ENCODE measurements at regions not wholly inside any gene's neighbourhood (a gene's known extent, or its start where the extent isn't known, plus 50 kb on each side); places are given as distances from the start of the nearest gene placed in this dataset.

DNA sequence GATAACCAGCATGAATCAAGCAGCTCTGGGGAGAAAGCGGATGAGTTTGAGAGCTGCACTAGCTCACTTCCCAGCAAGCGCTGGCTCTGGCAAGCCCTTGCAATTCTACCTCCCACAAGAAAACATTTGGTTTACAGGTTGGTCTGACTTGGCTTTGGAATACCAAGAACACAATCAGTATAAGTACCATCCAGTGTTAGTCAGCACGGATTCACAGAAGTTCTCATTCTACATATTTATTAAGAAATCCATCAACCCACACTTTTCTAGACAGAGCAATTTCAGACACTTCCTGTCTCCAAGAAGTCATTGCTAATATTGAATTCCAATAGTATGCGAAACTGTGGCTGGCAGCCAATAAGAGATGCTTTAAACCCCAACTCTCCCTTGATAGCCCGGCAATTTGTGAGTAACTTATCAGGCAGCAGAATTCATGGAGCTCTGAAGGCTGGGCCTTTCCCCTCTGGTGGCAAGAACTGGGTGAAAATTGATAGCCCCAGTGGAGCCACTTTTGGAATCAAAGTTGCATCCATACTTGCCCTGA, 59.4 kb upstream of the WASF3 start:
- H3K27me3 Mint-ChIP-seq: peaks cover 6% of the 10 kb centered on the region
- H3K9me3 Mint-ChIP-seq: no peaks in the 10 kb centered on the region
- peaks cover 9% of the 10 kb centered on the region for H3K4me1 Mint-ChIP-seq
- no peak overlapping the region for H3K4me3 Mint-ChIP-seq
- no peak for DNase-seq
- H3K27ac Mint-ChIP-seq: no peak overlapping the region
- H3K36me3 Mint-ChIP-seq: no peaks in the 10 kb centered on the region

DNA sequence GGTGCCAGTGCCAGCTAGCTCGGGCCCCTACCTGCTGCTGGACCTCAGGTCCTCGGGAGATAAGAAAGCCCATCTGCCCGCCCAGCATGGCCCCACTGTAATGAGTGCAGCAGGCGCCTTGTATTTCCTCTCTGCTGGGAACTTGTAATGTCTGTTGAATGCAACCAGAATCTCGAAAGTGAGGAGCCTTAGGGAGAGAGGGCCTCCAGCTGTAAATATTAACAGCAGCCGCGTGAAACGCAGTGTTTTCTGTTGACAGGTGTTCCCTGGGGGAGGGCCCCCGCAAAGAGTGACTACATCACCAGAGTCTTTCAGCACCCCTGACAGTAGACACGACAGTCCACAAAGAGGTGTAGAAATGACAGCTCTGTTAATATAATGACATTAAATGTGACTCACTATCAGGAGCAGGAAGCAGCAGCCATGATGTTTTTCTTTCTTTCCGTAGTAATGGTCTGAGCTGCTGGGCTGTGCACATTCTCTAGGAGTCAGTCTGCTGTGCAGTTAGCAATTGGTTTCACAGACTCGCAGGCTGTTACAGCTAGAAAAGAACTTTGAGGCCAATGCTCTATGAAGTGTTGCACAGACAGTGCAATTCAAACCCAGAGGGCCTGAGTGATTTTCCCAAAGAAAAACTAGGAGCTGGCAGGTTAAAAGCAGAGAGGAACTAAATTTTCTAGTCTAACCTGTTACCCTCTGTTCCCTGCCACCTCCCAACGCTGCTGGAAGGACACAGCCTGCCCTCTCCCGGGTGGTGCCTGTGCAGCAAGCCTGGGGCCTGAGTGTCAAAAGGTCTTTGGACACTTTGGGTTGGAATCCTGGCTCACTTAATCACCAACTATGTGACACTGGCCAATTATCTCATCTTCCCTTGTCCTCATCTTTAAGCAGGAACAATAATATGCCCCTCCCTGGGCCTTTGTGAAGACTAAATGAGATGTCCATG, 58.6 kb upstream of the WASF3 start:
- Mint-ChIP-seq H3K27ac (no peak overlapping the region), H3K9me3 (no peaks in the 10 kb centered on the region), H3K4me1 (peaks cover 10% of the 10 kb centered on the region), H3K36me3 (no peaks in the 10 kb centered on the region), H3K4me3 (no peak overlapping the region), H3K27me3 (no peaks in the 10 kb centered on the region)
- DNase-seq: no peak

DNA sequence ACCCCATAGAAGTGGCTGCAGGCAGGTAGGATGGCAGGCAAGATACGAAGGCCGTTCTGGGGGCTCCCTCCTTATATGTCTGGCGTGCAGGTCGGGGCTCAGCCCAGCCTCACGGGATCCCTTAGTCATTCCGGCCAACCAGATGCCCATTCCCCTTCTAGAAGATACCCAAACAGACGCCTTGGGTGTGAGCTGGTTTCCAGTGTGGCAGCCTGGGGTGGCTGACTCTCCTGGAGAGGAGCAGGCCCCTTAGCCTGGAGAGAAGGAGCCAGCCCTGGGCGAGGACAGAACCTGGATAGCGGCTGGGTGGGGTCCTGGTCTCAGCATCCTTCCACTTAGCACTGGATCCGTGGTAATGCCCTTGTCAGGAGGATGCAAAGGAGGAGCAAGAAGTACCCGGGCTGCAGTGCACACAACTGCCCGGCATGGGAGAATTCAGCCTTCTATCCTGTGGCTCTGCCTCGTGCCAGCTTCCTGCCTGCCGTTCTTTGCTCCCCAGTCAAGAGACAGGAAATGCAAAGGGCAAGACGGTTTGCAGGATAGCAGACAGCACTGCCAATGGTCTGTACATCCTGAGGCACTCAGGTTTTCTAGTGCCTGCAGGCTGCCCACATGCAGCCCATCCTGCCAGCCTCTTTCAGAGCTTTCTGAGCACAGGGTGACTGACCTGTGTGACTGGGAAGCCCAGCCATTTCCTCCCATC, 56.7 kb upstream of the WASF3 start:
- H3K27me3 Mint-ChIP-seq: no peaks in the 10 kb centered on the region
- H3K36me3 Mint-ChIP-seq: no peaks in the 10 kb centered on the region
- DNase-seq: no peak
- no peaks in the 10 kb centered on the region for H3K9me3 Mint-ChIP-seq
- H3K4me3 Mint-ChIP-seq: no peak overlapping the region
- H3K27ac Mint-ChIP-seq: no peak overlapping the region
- peaks cover 10% of the 10 kb centered on the region for H3K4me1 Mint-ChIP-seq

DNA sequence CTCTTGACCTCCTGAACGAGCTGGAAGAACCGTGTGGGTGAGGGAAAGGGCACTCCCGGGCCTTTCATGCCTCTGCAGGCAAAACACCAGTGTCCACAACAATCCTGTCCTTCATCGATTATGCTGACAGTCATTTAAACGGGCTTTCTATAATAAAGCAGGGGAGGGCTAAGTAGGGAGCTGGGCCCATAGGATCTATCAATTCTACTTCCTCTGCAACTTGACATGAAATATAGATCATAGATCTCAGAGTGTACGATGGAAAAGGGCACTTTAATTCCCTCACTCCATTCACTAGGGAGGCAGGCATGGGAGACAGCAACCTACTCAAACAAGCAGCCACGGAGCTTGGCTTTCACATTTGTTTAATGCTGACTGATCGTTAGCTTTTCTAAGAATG, 55.8 kb upstream of the WASF3 start:
- no peaks in the 10 kb centered on the region for H3K27me3 Mint-ChIP-seq
- H3K4me1 Mint-ChIP-seq: peaks cover 10% of the 10 kb centered on the region
- H3K27ac Mint-ChIP-seq: no peak overlapping the region
- DNase-seq: no peak
- H3K36me3 Mint-ChIP-seq: no peaks in the 10 kb centered on the region
- no peaks in the 10 kb centered on the region for H3K9me3 Mint-ChIP-seq
- H3K4me3 Mint-ChIP-seq: no peak overlapping the region

DNA sequence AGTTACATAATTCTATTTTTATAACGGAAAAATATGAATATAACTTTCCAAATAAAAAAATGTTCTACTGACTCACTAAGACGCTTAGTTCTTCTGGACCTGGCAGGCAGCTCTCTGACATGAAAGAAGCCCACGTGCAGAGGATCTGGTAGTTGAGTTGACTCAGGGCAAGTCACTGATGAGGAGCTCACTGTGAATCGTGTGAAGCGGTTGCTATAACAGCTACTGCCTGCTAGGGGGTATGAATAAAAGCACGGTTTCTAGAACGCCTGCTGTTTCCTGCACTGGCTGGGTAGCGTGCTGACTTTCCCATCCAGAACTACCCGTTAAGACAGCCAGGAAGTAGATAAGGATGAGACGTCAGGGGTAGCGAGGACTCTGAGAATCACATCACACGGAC, 54.7 kb upstream of the WASF3 start:
- H3K9me3 Mint-ChIP-seq: no peaks in the 10 kb centered on the region
- DNase-seq: peak; percentile 21
- no peaks in the 10 kb centered on the region for H3K27me3 Mint-ChIP-seq
- H3K4me3 Mint-ChIP-seq: no peak overlapping the region
- no peak overlapping the region for H3K27ac Mint-ChIP-seq
- no peaks in the 10 kb centered on the region for H3K36me3 Mint-ChIP-seq
- peaks cover 7% of the 10 kb centered on the region for H3K4me1 Mint-ChIP-seq

DNA sequence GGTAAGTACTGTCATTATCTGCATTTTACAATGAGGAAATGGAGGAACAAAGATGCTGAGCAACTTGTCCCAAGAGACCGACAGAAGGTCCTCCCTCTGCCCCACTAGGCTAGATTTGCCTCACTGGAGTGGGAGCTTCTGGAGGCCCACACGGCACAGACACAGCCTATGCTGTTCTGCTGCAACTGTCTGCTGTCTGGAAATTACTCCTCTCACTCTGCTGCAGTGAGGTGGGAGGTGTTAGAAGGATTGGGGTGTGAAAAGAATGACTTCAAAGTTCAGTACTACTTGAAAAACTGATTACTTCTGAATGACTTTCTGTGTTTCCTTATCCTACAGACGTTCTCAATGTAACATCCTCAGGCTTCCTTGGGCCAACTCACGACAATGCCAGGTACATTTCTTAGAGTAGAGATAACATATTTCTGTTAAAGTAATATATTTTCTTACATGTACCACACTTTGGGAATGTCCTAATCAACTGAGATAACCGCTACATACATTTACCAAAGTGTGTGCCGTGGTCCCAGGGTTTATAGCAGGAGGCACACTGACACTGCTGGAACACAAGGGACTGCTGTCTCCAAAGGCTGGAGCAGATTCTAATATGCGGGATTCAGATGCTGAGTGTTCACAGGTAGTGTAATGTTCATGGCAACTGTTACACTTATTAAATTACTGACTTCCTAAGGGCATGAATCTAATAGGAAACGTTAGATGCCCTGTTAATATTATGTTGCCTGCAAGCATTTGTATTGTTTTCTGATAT, 53.5 kb upstream of the WASF3 start:
- DNase-seq: no peak
- Mint-ChIP-seq H3K27ac (no peak overlapping the region), H3K9me3 (peaks cover 3% of the 10 kb centered on the region), H3K4me1 (peaks cover 7% of the 10 kb centered on the region), H3K4me3 (no peak overlapping the region), H3K36me3 (no peaks in the 10 kb centered on the region), H3K27me3 (no peaks in the 10 kb centered on the region)

All from activated naive CD8-positive, alpha-beta T cell treated with anti-CD3 and anti-CD28 coated beads for 36 hours (primary cell).